Karpas-422 (cell line): ENCODE measurements at regions not wholly inside any gene's neighbourhood (a gene's known extent, or its start where the extent isn't known, plus 50 kb on each side); places are given as distances from the start of the nearest gene placed in this dataset.

ENCODE experiments used
- DNase-seq: peaks from one replicate; pipeline ENCODE4 v3.0.0-alpha.2; 2015
- H2AFZ ChIP-seq: fragments of 200-600 bp; sonication (generic); 2 replicates; pipeline ENCODE4 v1.6.1; 2014; ENCODE audit warnings: antibody characterized with exemption, low read length, mixed read lengths
- H3K27ac ChIP-seq: fragments of 200-600 bp; sonication (generic); 2 replicates; pipeline ENCODE4 v1.5.1; 2014; ENCODE audit warnings: mild to moderate bottlenecking, low read length, moderate library complexity
- H3K27me3 ChIP-seq: fragments of 200-600 bp; sonication (generic); 2 replicates; pipeline ENCODE4 v1.6.1; 2014; ENCODE audit warnings: low read length, mixed read lengths
- H3K36me3 ChIP-seq: fragments of 200-600 bp; sonication (generic); 2 replicates; pipeline ENCODE4 v1.6.1; 2014; ENCODE audit warnings: low read length, mixed read lengths; ENCODE audit not compliant: insufficient read depth
- H3K4me1 ChIP-seq: fragments of 200-600 bp; sonication (generic); 2 replicates; pipeline ENCODE4 v1.6.1; 2014; ENCODE audit warnings: mild to moderate bottlenecking, low read length, mixed read lengths
- H3K4me2 ChIP-seq: fragments of 200-600 bp; sonication (generic); 2 replicates; pipeline ENCODE4 v1.6.1; 2014; ENCODE audit warnings: low read length, low read depth, mild to moderate bottlenecking; ENCODE audit not compliant: poor library complexity, severe bottlenecking
- H3K4me3 ChIP-seq: fragments of 200-600 bp; sonication (generic); 2 replicates; pipeline ENCODE4 v1.5.1; 2014; ENCODE audit warnings: mild to moderate bottlenecking, antibody characterized with exemption, low read length, mixed read lengths
- H3K79me2 ChIP-seq: fragments of 200-600 bp; sonication (generic); 2 replicates; pipeline ENCODE4 v1.6.1; 2014; ENCODE audit warnings: mild to moderate bottlenecking, low read length, mixed read lengths
- H3K9ac ChIP-seq: fragments of 200-600 bp; sonication (generic); 2 replicates; pipeline ENCODE4 v1.6.0; 2014; ENCODE audit warnings: low read length
- H3K9me2 ChIP-seq: fragments of 200-600 bp; sonication (generic), shearing (Covaris generic); replicated peaks from 2 replicates; pipeline ENCODE4 v1.6.0; 2014; ENCODE audit warnings: mild to moderate bottlenecking, low read length, moderate library complexity; ENCODE audit not compliant: insufficient read depth
- H3K9me3 ChIP-seq: fragments of 300-700, 200-600 bp; sonication (generic); 2 replicates; pipeline ENCODE4 v1.6.1; 2014; ENCODE audit warnings: low read length, mixed read lengths
- H4K20me1 ChIP-seq: fragments of 200-600 bp; sonication (generic); 2 replicates; pipeline ENCODE4 v1.6.1; 2014; ENCODE audit warnings: mild to moderate bottlenecking, antibody characterized with exemption, low read length, low read depth; ENCODE audit not compliant: insufficient read depth

- no peaks in the 10 kb centered on the region for H3K79me2 ChIP-seq
- H3K4me2 ChIP-seq = no peak overlapping the region
- no peak overlapping the region for H3K27ac ChIP-seq
- no peaks in the 10 kb centered on the region for H3K36me3 ChIP-seq
- no peaks in the 10 kb centered on the region for H3K9me2 ChIP-seq
- no peaks in the 10 kb centered on the region for H3K4me1 ChIP-seq
- H3K27me3 ChIP-seq = no peaks in the 10 kb centered on the region
- DNase-seq = no peak
- H3K9ac ChIP-seq = no peak overlapping the region
- H3K4me3 ChIP-seq = no peak overlapping the region
- no peaks in the 10 kb centered on the region for H3K9me3 ChIP-seq
- no peak overlapping the region for H2AFZ ChIP-seq
- no peaks in the 10 kb centered on the region for H4K20me1 ChIP-seq
Observed at GRCh38 chr9:32248189-32248712, 136.2 kb upstream of the ACO1 start.

GRCh38 chr9:32251539-32251938 lies 132.9 kb upstream of the ACO1 start:
- Histone ChIP-seq H3K4me3 (no peak overlapping the region), H3K27me3 (no peaks in the 10 kb centered on the region), H3K27ac (no peak overlapping the region), H3K9me3 (no peaks in the 10 kb centered on the region), H3K79me2 (no peaks in the 10 kb centered on the region), H4K20me1 (no peaks in the 10 kb centered on the region), H2AFZ (no peak overlapping the region), H3K9ac (no peak overlapping the region), H3K4me1 (no peaks in the 10 kb centered on the region), H3K36me3 (no peaks in the 10 kb centered on the region), H3K4me2 (no peak overlapping the region), H3K9me2 (no peaks in the 10 kb centered on the region)
- peak; percentile 81 for DNase-seq

- Histone ChIP-seq H3K9ac (no peak overlapping the region), H3K27ac (no peak overlapping the region), H2AFZ (no peak overlapping the region), H3K36me3 (no peaks in the 10 kb centered on the region), H3K9me3 (no peaks in the 10 kb centered on the region), H3K4me1 (no peaks in the 10 kb centered on the region), H3K4me3 (no peak overlapping the region), H3K4me2 (no peak overlapping the region), H3K27me3 (no peaks in the 10 kb centered on the region), H3K79me2 (no peaks in the 10 kb centered on the region), H4K20me1 (no peaks in the 10 kb centered on the region), H3K9me2 (no peaks in the 10 kb centered on the region)
- DNase-seq = no peak
Observed at GRCh38 chr9:32253731-32254130, 130.7 kb upstream of the ACO1 start.

- no peaks in the 10 kb centered on the region for H3K27me3 ChIP-seq
- H3K36me3 ChIP-seq = no peaks in the 10 kb centered on the region
- no peaks in the 10 kb centered on the region for H3K9me2 ChIP-seq
- H3K4me1 ChIP-seq = no peaks in the 10 kb centered on the region
- no peaks in the 10 kb centered on the region for H4K20me1 ChIP-seq
- no peak for DNase-seq
- no peaks in the 10 kb centered on the region for H3K9me3 ChIP-seq
- H3K4me2 ChIP-seq = no peak overlapping the region
- no peak overlapping the region for H3K27ac ChIP-seq
- H3K79me2 ChIP-seq = no peaks in the 10 kb centered on the region
- H3K4me3 ChIP-seq = no peak overlapping the region
- no peak overlapping the region for H2AFZ ChIP-seq
- no peak overlapping the region for H3K9ac ChIP-seq
Observed at GRCh38 chr9:32255026-32255425, 129.4 kb upstream of the ACO1 start.

GRCh38 chr9:32258482-32258881 lies 126.0 kb upstream of the ACO1 start:
- Histone ChIP-seq H3K27me3 (no peaks in the 10 kb centered on the region), H3K9ac (no peak overlapping the region), H3K9me3 (no peaks in the 10 kb centered on the region), H3K79me2 (no peaks in the 10 kb centered on the region), H3K4me3 (no peak overlapping the region), H2AFZ (no peak overlapping the region), H3K4me2 (no peak overlapping the region), H3K9me2 (no peaks in the 10 kb centered on the region), H3K36me3 (no peaks in the 10 kb centered on the region), H3K4me1 (no peaks in the 10 kb centered on the region), H4K20me1 (no peaks in the 10 kb centered on the region), H3K27ac (no peak overlapping the region)
- DNase-seq = no peak

- Histone ChIP-seq H2AFZ (no peak overlapping the region), H3K9ac (no peak overlapping the region), H3K9me2 (no peaks in the 10 kb centered on the region), H3K4me3 (no peak overlapping the region), H3K27ac (no peak overlapping the region), H3K79me2 (no peaks in the 10 kb centered on the region), H3K27me3 (no peaks in the 10 kb centered on the region), H3K4me2 (no peak overlapping the region), H3K36me3 (no peaks in the 10 kb centered on the region), H3K4me1 (no peaks in the 10 kb centered on the region), H3K9me3 (no peaks in the 10 kb centered on the region), H4K20me1 (no peaks in the 10 kb centered on the region)
- no peak for DNase-seq
Observed at GRCh38 chr9:32260151-32260862, 124.1 kb upstream of the ACO1 start.

GRCh38 chr9:32264170-32264864 lies 120.1 kb upstream of the ACO1 start:
- no peaks in the 10 kb centered on the region for H3K27me3 ChIP-seq
- DNase-seq = no peak
- no peaks in the 10 kb centered on the region for H3K36me3 ChIP-seq
- H3K4me2 ChIP-seq = no peak overlapping the region
- H3K4me1 ChIP-seq = no peaks in the 10 kb centered on the region
- H3K9me3 ChIP-seq = no peaks in the 10 kb centered on the region
- H3K4me3 ChIP-seq = no peak overlapping the region
- H3K27ac ChIP-seq = no peak overlapping the region
- no peak overlapping the region for H3K9ac ChIP-seq
- H3K9me2 ChIP-seq = no peaks in the 10 kb centered on the region
- no peaks in the 10 kb centered on the region for H4K20me1 ChIP-seq
- no peak overlapping the region for H2AFZ ChIP-seq
- H3K79me2 ChIP-seq = no peaks in the 10 kb centered on the region

- Histone ChIP-seq H3K9ac (no peak overlapping the region), H3K36me3 (no peaks in the 10 kb centered on the region), H3K9me2 (no peaks in the 10 kb centered on the region), H3K9me3 (no peaks in the 10 kb centered on the region), H2AFZ (no peak overlapping the region), H4K20me1 (no peaks in the 10 kb centered on the region), H3K4me3 (no peak overlapping the region), H3K79me2 (no peaks in the 10 kb centered on the region), H3K4me1 (no peaks in the 10 kb centered on the region), H3K27ac (no peak overlapping the region), H3K4me2 (no peak overlapping the region), H3K27me3 (no peaks in the 10 kb centered on the region)
- no peak for DNase-seq
Observed at GRCh38 chr9:32265037-32265436, 119.4 kb upstream of the ACO1 start.
